SK-N-SH treated with all-trans-retinoic acid at 6 μM for 48 hours (cell line): ENCODE measurements at regions not wholly inside any gene's neighbourhood (a gene's known extent, or its start where the extent isn't known, plus 50 kb on each side); places are given as distances from the start of the nearest gene placed in this dataset.

Experiments
- ATAC-seq: fragments of 200-7000 bp; cut with Tn5 transposase; 3 replicates; pipeline ENCODE4 v1.9.1; 2020; ENCODE audit warnings: mild to moderate bottlenecking, moderate library complexity
- ARNTL ChIP-seq: fragments of 450-650 bp; formaldehyde crosslinking; IDR thresholded peaks from 2 replicates; pipeline ENCODE4 v1.5.0; 2020; ENCODE audit warnings: low read depth, mild to moderate bottlenecking, moderate library complexity, borderline replicate concordance
- BACH2 ChIP-seq: fragments of 250-450 bp; sonication (Bioruptor Pico); IDR thresholded peaks from 2 replicates; pipeline ENCODE4 v1.9.0; 2021; ENCODE audit warnings: mild to moderate bottlenecking, borderline replicate concordance
- CSDC2 ChIP-seq: fragments of 250-450 bp; sonication (Bioruptor Pico); IDR thresholded peaks from 2 replicates; pipeline ENCODE4 v1.5.0; 2020; ENCODE audit warnings: mild to moderate bottlenecking, moderate library complexity
- CSRNP3 ChIP-seq: fragments of 250-450 bp; sonication (Bioruptor Pico); IDR thresholded peaks from 2 replicates; pipeline ENCODE4 v1.5.1; 2021; ENCODE audit warnings: mild to moderate bottlenecking, moderate library complexity
- GLIS3 ChIP-seq: fragments of 250-450 bp; sonication (Bioruptor Pico); IDR thresholded peaks from 2 replicates; pipeline ENCODE4 v1.5.0; 2020; ENCODE audit warnings: mild to moderate bottlenecking, moderate library complexity
- ISL1 ChIP-seq: fragments of 250-450 bp; sonication (Bioruptor Pico); IDR thresholded peaks from 2 replicates; pipeline ENCODE4 v2.1.2; 2022; ENCODE audit warnings: mild to moderate bottlenecking, moderate library complexity
- PATZ1 ChIP-seq: fragments of 250-450 bp; sonication (Bioruptor Pico); IDR thresholded peaks from 2 replicates; pipeline ENCODE4 v1.8.0; 2020; ENCODE audit warnings: mild to moderate bottlenecking, moderate library complexity, borderline replicate concordance
- POU6F1 ChIP-seq: fragments of 250-450 bp; sonication (Bioruptor Pico); IDR thresholded peaks from 2 replicates; pipeline ENCODE4 v1.8.0; 2021; ENCODE audit warnings: low read depth, mild to moderate bottlenecking, moderate library complexity, borderline replicate concordance
- PPARA ChIP-seq: fragments of 250-450 bp; sonication (Bioruptor Pico); IDR thresholded peaks from 2 replicates; pipeline ENCODE4 v1.5.0; 2020; ENCODE audit warnings: mild to moderate bottlenecking, borderline replicate concordance
- RARB ChIP-seq: fragments of 250-450 bp; sonication (Bioruptor Pico); IDR thresholded peaks from 2 replicates; pipeline ENCODE4 v1.8.0; 2021; ENCODE audit warnings: mild to moderate bottlenecking, moderate library complexity
- SNAI2 ChIP-seq: fragments of 250-450 bp; sonication (Bioruptor Pico); IDR thresholded peaks from 2 replicates; pipeline ENCODE4 v1.5.0; 2020; ENCODE audit warnings: mild to moderate bottlenecking, moderate library complexity
- TSHZ2 ChIP-seq: fragments of 250-450 bp; sonication (Bioruptor Pico); IDR thresholded peaks from 2 replicates; pipeline ENCODE4 v1.5.0; 2020; ENCODE audit warnings: mild to moderate bottlenecking, moderate library complexity
- ZC3H10 ChIP-seq: fragments of 250-450 bp; sonication (Bioruptor Pico); IDR thresholded peaks from 2 replicates; pipeline ENCODE4 v1.5.1; 2021; ENCODE audit warnings: mild to moderate bottlenecking, moderate library complexity
- ZFP30 ChIP-seq: fragments of 450-650 bp; formaldehyde crosslinking; IDR thresholded peaks from 2 replicates; pipeline ENCODE4 v1.5.0; 2022; ENCODE audit warnings: mild to moderate bottlenecking, moderate library complexity
- ZNF565 ChIP-seq: fragments of 450-650 bp; formaldehyde crosslinking; conservative IDR thresholded peaks from 2 replicates; pipeline ENCODE4 v1.5.0; 2020; ENCODE audit warnings: low read depth, mild to moderate bottlenecking, moderate library complexity
- ZNF8 ChIP-seq: fragments of 450-650 bp; formaldehyde crosslinking; IDR thresholded peaks from 2 replicates; pipeline ENCODE4 v1.5.0; 2020; ENCODE audit warnings: mild to moderate bottlenecking, moderate library complexity

GRCh38 chr4:14400307-14400706 lies 602.0 kb upstream of the CPEB2 start:
- TF ChIP-seq ZC3H10 (CRISPR knock-in tag) (no peak), RARB (CRISPR knock-in tag) (no peak), ZNF8 (CRISPR knock-in tag) (no peak), ZNF565 (CRISPR knock-in tag) (no peak), CSRNP3 (no peak), TSHZ2 (no peak), GLIS3 (CRISPR knock-in tag) (no peak)
- ATAC-seq, result no peak

GRCh38 chr4:14403132-14403531 lies 599.1 kb upstream of the CPEB2 start:
- ATAC-seq, result no peak
- TF ChIP-seq SNAI2 (CRISPR knock-in tag) (no peak), ARNTL (no peak), RARB (CRISPR knock-in tag) (no peak), ZC3H10 (CRISPR knock-in tag) (no peak), PATZ1 (CRISPR knock-in tag) (no peak), ISL1 (CRISPR knock-in tag) (no peak), CSDC2 (no peak)

- TF ChIP-seq GLIS3 (CRISPR knock-in tag) (no peak), ZNF8 (CRISPR knock-in tag) (no peak), POU6F1 (CRISPR knock-in tag) (no peak), PATZ1 (CRISPR knock-in tag) (no peak), ISL1 (CRISPR knock-in tag) (no peak), ZFP30 (CRISPR knock-in tag) (no peak), PPARA (no peak), TSHZ2 (no peak), CSDC2 (no peak), BACH2 (CRISPR knock-in tag) (no peak), SNAI2 (CRISPR knock-in tag) (no peak)
- no peak for ATAC-seq
These were observed 597.6 kb upstream of the CPEB2 start for GRCh38 chr4:14404730-14405129.
